Activated CD4-positive, alpha-beta T cell treated with anti-CD3 and anti-CD28 coated beads, Interleukin-2, amount 50 U/mL, for 4 hours (primary cell): ENCODE measurements at regions not wholly inside any gene's neighbourhood (a gene's known extent, or its start where the extent isn't known, plus 50 kb on each side); places are given as distances from the start of the nearest gene placed in this dataset.

Source experiments
- DNase-seq, 2 experiments: peaks; one replicate each; pipeline ENCODE4 v3.0.0-alpha.2; 2020

DNA sequence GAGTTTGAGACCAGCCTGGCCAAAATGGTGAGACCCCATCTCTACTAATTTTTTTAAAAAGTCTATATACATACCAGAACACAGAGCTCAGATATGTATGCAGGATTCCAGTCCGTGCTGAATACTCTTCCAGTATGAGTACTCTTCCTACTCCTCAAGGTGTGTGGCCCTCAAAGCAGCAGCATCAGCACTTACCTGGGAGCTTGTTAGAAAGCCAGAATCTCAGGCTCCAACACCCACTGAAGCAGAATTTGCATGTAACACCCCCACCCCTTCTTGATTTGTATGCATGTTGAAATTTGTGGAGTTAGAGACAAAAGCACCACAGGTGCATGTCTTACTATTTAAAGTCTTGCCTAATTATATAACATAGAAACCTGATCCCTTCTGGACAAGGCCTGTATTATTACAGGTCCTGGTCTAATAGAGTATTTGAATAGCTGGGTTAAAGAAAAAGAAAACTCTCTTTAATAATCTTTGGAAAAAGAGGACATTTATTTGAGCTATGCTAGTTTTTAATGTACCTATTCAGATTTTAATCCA lies 50.3 kb upstream of the NFE2L2 start:
- DNase-seq = no peak

DNA sequence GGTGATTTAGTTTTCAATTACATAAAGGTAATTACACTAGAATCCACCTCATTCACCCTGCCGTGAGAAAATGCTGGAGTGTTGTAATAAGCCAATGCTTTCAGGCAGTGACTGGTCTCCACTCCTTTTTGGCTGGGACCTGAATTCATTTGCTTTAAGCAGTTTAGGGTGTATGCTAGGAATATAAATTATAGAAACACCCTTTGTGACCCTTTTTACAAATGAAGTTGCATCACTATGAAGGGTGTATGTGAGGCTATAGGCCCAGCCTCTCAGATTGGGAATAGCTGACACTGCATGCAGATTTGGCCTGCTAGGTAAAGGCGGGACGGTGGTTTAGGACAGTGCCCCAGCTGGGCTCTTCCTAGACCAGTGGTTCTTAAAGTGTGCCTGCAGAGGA lies 50.8 kb upstream of the NFE2L2 start:
- no peak for DNase-seq

DNA sequence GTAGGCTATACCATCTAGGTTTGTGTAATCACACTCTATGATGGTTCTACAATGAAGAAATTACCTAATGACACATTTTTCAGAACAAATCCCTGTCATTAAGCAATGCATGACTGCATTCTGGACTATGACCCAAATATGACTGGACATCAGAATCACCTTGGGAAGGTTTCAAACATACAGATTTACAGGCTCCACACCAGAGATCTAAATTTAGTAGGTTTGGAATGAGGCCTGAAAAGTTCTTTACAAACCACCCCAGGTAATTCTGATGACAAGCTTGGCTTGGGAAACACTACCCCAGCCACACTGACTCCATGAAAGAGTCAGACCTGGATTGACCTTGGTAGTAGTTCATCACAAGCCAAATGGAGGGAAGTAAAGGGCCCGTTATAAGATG lies 52.2 kb upstream of the NFE2L2 start:
- DNase-seq = no peak

DNA sequence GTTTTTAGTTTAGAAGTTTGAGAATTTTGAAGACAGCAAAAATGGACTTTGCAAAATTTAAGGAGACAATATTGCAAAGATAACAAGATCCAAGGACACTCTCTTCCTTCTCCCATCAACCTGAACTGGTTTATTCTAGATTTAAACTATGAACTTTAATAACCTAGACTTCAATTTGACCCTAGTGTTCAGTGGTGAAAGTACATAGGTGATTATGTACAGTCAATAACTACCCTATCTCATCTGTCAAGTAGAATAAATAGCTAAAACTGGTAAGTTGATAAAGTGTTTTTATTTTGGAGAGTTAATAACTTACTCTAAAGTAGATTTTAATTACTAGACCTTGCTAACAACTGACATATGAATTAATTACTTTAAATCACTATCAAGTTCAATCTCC lies 52.9 kb upstream of the NFE2L2 start:
- no peak for DNase-seq

DNA sequence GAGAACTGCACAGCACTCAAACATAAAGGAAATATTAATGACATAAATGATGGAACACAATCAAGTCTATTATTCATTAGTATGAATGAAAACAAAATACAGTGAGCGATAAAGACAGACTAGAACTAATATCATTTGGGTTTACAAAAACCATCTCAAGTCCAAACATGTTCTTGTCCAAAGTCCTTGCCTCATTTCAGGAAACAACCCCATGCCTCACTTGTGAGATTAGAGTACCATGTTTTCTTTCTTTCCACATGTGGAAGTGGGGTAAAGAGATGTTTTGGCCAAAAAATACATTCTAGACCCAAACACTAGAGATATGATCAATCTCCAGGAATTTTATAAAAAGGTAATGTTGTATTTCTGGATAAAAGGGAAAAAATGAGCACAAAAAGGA lies 53.3 kb upstream of the NFE2L2 start:
- DNase-seq = no peak

DNA sequence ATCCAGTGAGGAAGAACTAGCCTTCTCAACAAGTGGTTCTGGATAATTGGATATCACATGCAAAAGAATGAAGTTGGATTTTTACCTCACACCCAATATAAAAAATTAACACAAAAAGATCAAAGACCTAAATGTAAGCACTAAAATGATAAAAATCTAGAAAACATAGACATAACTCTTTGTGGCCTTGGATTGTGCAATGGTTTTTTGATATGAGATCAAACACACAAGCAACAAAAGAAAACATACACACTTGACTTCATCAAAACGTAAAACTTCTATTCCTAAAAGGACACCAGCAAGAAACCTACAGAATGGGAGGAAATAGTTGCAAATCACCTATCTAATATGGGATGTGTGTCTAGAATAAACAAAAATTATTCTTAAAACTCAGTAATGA lies 54.1 kb upstream of the NFE2L2 start:
- DNase-seq = no peak

DNA sequence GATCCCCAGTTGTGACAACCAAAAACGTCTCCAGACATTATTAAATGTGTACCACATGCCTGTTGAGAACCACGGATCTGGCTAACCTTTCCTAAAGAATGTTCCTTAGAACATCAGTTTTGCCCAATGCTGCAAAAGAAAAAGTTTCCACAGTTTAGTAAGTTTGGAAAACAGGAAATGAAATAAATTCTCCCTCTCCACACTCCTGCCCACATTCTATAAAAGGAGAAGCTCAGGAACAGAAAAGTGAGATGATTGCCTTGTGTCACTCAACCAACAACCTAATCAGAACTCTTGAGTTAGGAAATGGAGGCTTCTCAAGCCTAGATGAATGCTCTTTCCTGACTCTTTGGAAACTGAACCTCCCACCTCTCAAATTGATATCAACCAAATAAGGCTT lies 56.1 kb upstream of the NFE2L2 start:
- DNase-seq = no peak

DNA sequence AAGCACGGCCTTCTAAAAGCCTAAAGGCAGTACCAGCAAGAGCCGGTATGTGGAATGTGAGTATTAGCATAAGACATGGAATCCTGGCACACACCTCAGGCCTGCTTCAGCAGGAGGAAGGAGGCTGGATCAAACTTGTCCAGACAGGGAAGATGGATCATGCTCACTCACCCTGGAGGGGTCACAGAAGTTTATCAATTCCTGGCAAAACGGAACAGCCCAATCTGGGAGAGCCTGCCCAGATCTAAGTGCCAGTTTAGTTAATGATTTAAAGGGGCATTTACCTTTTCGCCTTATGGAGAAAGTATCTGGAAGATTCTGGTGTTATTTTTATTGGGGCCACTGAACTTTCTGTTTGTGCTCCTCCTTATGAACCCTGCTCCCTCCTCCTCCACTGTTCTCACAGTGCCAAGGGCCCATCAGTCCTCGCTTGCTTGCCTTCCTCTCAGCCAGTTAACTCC lies 58.3 kb upstream of the NFE2L2 start:
- no peak for DNase-seq

DNA sequence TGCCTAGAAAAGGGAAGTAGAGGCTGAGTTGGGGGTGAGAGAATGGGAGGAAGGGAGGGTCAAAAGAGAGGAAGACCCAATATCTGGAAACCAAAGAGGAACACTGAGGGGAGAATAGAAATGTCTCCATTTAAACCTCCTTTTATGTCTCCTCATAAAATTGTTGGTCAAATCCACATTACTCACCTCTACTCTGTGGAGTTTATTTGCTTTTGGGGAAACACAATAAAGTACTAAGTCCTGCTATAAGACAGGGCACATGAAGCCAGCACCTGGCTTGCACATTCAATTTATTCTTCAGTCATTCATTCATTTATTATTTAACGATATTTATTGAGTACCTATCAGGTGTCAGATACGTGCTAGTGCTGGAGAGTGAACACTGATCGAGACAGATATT lies 60.3 kb upstream of the NFE2L2 start:
- no peak for DNase-seq

DNA sequence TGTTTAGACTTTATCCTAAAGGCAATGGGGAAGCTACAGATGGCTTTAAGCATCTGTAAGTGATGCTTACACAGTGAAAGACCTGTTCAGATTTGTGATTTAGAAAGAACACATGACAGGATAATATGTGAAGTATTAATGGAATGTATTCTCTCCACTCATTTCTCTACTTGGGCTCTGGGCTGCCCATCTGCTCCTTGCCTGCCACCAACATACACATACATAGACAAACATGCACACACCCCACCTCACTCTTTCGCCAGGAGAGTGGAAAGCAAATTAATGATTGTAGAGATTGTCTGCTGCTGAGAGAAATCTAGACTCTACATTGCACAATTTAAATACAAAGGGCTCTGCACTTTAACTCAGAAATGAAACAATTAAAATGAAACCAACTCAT lies 61.0 kb upstream of the NFE2L2 start:
- DNase-seq = no peak

DNA sequence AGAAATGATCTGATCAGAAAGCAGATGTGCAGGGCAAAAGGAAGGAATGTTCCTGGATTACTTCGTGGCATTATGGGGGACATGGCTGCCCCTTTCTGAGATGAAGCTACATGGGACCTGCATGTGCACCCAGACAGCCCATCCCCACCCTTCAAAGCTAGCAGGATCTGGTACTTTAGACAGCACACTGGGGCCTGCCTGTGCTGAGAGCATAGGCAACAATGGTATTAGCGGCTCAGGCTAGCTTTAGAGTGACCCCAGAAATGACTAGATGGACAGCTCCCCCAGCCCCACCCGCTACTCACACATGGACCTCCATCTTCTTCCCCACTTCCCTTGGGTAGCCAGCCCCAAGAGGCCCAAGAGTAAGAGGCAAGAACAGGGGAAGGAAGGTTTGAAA lies 61.5 kb upstream of the NFE2L2 start:
- DNase-seq = no peak

DNA sequence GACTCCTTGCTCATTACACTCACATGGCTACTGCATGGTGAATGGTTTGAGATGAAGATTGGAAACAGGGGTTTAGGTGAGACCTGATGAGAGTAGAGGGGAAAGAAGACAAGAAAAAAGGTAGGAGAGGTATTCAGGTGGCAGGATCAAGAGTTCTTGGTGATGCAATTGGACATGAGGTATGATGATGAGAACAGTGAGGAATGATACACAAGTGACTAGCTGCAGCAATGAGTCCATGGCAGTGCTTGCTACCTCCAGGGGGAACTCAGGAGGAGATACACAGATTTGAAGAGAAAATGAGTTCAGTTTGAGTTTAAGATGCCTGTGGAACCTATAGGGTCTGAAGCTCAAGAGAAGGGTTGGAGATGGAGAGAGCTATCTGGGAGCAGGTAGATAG lies 62.1 kb upstream of the NFE2L2 start:
- no peak for DNase-seq

DNA sequence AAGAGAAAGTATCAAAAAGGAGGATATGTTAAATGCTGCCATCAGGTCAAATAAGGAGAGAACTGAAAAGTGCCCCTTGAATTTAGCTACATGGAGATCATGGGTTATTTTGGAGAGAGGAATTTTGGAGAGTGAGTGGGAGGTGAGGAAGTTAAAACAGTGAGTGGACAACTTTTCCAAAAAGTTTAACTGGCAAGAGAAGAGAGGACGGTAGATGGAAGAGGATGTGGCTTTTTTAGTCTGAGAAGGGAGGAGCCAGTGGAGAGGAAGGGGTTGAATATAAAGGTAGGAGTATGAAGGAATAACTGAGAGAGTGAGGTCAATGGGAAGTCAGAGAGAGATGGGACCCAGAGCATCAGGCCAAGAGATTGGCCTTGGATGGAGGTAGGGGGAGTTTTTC lies 62.5 kb upstream of the NFE2L2 start:
- DNase-seq = no peak

DNA sequence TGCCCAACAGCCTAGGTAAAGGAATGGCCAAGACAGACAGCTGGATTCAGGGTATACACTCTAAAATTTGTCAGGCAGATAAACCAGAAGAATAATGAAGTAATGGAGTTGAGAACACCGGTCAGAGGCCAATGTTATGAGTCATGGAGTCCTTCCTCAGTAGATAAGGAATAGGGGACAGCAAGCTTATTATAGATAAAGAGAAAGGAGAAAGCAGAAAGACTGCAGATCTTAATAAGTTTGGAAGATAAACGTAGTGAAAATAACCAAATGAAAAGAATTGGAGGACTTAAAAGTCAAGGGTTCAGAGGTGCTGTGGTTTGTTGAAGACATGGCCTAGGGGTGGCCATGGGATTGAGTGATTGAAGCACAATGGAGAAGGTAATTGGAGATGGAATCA lies 63.5 kb upstream of the NFE2L2 start:
- no peak for DNase-seq

DNA sequence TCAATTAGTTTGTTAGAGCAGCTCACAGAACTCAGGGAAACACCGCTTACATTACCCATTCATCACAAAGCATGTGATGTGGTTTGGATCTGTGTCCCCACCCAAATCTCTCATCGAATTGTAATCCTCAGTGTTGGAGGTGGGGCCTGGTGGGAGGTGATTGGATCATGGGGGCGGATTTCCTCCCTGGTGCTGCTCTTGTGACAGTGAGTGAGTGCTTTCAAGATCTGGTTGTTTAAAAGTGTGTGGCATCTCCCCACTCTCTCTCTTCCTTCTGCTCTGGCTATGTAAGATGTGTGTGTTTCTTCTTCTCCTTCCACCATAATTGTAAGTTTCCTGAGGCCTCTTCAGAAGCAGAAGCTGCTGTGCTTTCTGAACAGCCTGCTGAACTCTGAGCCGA lies 63.5 kb upstream of the AGPS start:
- DNase-seq = no peak

DNA sequence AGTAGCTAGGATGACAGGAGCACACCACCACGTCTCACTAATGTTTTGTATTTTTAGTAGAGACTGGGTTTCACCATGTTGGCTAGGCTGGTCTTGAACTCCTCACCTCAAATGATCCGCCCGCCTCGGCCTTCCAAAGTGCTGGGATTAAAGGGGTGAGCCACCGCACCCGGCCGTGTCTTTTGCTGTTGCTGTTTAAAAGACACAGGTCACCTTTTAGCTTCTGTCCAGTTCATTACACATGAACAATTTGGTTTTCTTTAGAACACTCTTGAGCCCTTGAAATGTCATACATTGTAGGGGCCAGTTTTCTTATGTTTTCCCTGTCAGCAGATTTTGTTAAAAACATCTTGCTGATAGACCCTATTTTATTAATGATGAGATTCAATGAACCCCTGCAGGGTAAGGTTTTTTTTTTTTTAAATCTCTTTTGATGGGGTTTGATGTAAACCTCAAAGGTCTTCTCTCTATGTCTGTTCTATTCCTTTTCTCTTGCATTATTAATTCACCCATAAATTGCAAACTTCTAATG lies 61.0 kb upstream of the AGPS start:
- DNase-seq = no peak

DNA sequence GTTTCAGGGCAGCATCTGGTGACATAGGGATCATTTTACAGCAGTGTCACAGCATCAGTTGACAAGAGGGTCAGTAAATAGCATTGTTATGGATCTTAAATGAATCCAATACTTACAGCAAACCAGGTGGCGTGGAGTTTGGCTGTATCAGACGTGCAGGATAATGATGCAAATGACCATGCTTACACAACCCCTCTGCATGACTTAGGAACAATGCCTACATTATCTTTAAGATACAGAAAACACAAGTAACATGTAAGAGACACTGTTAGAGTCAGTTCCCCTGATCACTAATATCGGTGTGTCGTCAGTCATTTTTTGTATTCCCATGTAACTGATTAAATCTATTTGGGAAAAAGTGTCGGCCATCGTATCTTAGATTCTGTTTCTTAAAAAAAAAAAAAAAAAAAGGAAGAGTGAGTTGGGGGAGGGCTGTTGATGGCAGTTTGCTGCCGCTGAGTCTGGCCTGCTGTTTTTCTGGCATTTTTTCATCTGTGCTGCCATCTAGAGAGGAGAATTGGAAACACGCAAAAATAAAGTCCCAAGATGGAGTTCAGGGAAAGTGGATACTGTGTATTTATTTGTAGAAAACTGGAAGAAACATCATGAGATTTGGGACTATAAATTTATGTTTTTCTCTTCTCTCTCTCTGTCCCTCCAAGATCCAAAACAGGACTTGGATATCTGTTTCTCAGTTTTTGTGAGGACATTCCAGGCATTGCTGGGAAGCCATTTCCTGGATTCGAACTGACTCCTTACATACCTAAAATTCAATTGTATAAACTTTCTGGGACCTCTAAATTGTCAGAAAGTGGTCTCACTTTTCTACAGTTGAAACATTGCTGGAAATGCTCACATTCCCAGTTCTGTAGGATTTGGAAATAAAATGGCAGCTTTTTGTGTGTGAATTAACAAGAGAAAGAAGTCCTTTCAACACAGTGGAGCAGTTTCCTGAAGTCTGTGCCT lies 60.3 kb upstream of the AGPS start:
- DNase-seq = peak; percentile 5 to 12

DNA sequence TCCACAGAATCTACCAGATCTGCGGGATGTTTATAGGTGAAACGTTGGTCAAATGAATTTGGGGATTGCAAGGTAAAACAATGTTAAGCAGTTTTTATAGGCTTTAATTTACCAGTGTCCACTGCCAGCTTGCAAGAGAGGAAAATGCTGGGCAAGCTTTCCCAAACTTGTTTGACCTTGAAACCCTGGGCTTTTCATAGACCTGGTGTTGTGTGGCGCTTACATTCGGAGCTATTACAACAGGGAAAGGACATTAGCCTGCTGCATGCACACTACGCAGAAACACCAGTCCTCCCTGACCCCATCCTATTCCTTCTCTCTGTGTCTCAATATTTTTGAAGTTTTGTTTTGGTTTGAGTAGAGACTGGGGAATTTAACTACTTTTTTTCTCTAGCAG lies 59.6 kb upstream of the AGPS start:
- DNase-seq = no peak

DNA sequence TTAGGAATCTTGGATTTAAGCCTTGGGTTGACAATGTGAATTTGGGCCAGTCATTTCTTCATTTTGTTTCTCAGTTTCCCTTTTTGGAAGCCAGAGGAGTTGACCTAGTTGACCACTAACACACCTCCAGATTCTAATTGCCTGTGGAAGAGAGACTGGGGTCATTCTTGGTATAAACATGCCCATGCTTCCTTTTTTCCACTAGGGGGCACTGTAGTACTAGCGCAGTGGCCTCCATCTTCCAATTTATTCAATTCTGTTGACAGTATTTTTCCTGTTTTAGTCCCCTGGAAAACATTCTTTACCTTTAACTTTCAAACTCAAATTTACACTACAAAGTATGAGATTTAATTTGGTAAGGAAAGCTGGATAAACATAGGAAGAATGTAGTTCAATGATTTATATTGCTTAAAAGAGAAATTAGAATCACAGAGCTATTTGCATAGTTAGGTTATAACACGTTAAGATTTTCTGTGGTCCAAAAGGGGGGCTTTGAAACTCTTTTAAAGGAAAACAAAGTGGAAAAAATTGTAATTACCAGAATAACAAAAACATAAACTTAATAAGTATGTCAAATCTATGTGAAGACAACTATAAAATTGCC lies 57.5 kb upstream of the AGPS start:
- DNase-seq = no peak

DNA sequence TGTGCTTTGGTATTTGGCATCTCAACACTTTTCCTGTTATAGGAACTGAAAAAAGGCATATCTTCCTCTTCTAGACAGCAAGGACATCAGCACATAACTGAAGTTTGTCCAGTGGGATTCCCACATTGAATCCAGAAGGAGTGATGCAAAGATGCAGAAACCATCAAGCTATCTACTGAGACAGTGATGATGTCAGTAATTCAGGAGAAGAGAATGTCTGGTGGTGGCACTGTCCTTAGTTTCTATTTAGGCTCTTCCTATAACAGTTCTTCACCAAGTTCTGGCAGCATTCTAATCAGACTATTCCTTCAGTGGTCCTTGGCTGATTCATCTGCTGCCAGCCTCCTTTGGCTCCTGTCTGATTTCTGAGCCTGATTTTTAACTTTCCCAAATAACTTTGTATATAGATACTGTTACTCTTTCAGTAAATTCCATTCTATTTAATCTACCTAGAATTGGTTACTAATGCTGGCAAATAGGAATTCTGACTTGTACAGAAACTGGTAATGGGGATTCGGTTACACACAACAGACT lies 56.6 kb upstream of the AGPS start:
- no peak for DNase-seq

DNA sequence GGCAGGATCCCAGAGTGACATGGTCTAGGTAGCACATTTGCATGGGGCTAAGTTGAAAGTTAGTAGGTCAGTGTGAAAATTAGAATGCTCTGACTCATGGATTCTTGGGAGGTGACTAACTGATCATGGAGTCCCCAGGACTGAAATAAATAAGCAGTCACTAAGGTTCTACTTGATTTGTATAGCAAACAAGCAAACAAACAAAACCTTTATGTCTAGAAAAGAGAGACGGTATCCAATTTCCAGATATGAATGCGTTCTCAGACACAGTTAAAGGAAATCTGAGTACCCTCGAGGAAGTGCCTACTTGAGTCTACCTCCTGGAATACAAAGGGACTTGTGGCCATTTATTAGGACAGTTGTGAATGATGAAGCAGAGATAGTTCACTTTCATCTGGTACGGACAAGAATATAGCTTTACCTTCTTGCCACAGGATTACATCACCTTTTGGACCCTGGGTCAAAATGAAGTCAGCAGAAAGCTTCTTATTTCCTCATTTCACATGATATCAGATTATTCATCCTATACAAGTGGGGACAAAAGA lies 54.3 kb upstream of the AGPS start:
- DNase-seq = no peak

DNA sequence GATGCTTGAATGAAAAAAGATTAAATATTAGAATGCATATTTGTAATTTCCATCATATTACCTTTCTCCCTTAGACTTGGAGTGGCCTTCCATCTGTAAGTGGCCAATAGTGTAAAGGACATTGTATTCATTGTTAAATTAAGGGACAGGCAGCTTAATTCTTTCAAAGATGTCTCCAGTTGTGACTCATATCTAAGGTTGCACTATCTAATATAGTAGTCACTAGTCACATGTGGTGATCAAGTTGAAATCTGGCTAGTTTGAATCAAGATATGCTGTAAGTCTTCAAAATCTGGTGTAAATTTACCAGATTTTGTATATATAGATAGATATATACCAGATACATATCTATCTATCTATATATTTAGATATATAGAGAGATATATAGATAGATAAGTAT lies 52.4 kb upstream of the AGPS start:
- DNase-seq = no peak

DNA sequence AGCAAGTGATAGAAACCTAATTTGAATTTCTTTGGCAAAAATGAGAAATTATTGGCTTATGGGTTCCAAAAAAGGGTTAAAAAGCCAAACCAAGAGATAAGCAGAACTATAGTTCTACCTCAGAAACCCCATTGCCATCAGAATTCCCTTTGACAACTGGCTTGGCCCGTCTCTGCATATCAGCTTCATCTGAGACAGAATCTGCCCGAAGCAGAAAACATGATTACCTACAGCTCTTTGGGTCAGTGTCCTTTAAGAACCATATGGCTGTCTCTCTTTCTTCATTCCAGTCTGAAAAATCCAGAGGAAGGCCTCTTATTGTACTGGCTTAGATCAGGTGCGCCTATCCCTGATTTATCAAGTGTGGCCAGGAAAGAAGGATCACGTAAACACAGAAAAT lies 49.8 kb upstream of the AGPS start:
- no peak for DNase-seq
